ENCODE measurements at regions not wholly inside any gene's neighbourhood (a gene's known extent, or its start where the extent isn't known, plus 50 kb on each side); places are given as distances from the start of the nearest gene placed in this dataset.

DNA sequence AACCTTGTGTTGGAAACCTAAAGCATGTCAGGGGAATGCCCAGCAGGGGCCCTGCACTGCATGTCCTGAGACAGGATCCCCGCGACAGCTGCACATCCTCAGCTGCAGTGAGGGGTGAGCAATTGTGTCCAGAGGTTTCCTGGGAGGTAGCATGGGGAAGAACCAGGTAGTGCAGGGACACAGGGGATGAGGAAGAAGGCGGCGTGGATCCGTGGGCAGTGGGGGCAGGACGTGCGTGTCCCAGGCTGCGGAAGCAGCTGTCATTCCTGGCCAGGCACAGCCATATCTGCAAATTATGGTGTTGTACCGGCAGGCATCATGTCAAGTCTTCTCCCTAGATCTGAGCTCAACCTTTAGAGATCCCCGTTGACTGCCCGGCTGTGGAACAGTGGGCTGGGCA lies 238.2 kb upstream of the MYT1L start:
- DNase-seq (ENCODE audit: low read depth), result no peak

DNA sequence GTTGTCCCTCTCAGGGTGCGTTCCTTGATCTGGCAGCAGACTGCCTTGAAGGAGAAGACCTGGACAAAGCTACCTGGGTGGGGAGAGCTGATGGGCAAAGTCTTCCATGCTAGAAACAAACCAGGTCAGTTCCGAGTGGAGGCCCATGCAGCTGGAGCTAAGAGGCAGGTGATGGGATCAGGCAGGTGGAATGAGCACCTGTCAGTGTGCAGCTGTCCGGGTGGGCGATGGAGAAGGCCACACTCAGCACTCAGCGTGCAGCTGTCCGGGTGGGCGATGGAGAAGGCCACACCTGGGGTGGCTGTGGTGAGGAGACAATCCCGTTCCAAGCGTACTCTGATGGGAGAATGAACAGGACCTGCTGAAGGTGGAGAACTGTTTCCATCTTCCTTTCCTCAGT lies 237.3 kb upstream of the MYT1L start:
- no peak for DNase-seq (ENCODE audit: low read depth)

DNA sequence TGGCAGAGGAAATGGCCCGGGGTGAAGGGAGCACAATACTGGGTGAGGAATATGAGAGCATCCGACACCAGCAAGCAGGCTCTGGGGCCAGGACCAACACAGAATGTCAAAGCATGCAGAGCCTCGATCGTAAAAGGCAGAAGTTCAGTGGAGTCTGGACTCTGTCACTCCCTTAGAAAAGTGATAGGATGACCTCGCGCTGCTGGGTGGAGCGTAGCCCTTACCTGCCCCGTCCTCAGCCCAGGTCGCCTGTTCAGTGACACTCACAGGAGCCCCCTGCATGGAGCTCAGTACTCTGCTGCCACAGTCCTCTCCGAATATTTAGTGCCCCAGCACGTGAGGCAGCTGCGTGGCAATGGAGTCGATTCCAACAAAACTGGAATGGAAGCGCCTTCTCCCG lies 236.7 kb upstream of the MYT1L start:
- no peak for DNase-seq (ENCODE audit: low read depth)

DNA sequence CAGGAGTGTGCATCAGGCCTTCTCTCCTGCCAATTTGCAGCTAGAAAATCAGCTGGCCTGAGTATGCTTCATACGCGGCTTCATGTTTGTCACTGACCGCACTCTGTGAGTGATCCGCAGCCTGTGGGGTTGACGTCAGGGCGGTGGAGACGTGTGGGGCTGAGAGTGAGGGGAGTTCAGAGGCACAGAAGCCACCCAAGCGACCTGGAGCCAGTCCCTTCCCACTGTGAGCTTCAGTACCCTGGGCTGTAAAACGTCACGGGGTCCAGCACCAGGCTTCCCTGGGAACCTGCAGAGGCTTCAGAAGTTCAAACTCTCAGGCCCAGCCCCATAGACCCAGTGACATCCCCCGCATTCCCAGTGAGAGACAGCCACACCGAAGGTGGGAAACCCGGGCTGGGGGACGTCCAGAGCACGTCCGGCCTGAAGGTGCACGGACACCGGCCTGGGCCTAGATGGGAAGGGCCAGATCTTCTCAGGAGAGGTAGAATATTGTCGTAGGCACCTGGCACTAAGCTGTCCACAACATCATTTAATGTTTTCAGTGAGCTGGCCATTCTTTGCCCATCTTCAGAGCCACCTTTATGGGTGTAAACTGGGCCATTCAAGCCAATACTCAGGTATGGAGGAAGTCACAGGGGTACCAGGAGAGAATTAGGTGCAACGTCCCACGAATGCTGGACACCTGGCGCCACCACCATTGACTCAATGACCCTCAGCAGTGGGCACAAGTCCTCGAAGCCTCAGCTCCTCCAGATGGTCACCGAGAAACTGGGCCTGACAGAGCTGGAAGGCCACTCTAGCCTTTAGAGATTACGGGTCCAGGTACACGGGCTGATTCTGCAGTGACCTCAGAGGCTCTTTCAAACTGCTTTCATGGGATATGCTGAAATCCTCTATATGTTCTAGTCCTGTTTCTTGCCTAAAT lies 235.6 kb upstream of the MYT1L start:
- no peak for DNase-seq (ENCODE audit: low read depth)

DNA sequence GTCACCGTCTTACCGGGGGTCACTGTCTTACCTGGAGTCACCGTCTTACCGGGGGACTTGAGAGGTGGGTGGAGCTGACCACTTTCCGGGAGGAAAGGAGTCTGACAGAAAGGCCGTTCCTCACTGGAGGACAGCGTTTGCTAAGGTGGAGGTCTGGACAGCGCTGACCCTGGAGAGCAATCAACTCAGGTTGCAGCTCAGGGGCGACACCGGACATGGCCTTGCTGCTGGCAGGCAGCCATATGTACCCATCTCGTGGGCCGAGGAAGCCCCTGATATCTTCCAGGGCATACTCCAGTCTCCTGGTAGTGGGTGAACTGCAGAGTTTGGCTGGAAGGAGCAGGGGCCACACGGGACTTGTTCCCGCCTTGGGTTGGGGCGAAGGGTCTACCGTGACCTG lies 234.6 kb upstream of the MYT1L start:
- no peak for DNase-seq (ENCODE audit: low read depth)

DNA sequence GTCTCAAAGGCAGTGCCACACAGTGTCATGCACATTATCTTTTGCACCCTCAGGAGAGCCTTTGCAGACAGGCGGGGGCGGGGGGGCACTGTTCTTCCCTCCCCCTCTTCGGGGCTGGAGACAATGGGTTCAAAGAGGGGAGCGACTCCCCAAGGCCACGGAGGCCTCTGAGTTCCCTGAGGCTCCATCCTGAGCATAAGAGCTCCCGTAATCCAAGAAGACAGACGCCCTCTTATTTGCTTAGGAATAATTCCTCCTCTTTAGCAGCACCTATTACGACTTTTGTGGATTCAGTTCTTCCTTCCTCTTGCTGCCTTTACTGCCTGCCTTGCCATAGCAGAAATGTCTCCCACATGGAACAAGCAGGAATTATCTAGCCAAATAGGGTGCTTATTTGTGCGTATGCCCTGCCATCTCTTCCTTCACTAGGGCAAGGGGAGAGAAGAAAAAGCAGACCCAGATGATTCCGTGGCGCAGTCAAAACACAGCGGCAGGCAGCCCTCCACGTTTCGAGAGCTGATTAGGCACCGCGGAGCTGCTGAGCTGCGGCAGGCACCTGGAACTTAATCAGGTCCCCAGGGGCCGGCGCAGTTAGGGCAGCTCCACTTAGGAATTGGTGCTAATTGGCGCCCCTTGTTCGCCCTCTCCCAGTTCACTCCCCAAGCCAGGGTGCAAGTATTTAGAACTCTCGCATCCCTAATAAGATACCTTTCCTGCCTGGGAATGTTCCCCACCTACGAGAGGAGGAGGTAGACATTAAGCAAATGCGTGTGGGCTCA lies 233.4 kb upstream of the MYT1L start:
- no peak for DNase-seq (ENCODE audit: low read depth)

DNA sequence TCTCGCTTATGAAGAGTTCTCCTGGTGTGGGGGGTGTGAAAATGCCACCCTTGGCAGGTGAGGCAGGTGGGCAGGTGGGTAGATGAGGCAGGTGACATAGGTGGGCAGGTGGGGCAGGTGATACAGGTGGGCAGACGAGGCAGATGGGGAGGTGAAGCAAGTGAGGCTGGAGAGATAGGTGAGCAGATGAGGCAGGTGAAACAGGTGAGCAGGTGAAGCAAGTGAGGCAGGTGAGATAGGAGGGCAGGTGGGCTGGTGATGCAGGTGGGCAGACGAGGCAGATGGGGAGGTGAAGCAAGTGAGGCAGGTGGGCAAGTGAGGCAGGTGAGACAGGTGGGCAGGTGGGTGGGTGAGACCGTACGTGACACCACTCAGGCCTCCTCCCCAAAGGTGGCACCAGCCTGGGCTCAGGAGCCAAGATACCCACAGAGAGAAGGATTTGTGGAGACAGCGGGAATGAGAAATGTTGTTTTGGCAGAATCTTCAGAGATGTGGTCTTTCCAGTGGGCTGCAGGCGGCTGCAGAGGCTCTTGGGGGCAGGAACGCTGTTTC lies 232.3 kb upstream of the MYT1L start:
- no peak for DNase-seq (ENCODE audit: low read depth)

DNA sequence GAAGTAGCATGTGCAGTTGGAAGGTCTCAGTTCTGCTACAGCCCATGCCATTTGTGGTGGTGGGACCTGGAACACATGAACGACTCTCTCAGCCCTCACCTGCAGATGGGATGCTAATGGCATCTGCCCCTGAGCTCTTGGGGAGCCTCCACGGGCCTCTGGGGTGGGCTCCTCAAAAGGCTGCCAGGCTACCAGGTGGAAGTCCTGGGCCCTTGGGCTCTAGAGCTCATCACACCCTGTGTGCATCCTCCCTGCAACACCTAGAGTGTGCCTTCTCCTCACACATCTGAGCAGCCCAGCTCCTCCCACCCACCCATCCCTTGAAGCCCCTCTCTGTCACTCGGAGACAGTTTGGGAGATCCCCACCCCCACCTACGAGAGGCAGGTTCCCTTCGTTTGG lies 231.8 kb upstream of the MYT1L start:
- no peak for DNase-seq (ENCODE audit: low read depth)

DNA sequence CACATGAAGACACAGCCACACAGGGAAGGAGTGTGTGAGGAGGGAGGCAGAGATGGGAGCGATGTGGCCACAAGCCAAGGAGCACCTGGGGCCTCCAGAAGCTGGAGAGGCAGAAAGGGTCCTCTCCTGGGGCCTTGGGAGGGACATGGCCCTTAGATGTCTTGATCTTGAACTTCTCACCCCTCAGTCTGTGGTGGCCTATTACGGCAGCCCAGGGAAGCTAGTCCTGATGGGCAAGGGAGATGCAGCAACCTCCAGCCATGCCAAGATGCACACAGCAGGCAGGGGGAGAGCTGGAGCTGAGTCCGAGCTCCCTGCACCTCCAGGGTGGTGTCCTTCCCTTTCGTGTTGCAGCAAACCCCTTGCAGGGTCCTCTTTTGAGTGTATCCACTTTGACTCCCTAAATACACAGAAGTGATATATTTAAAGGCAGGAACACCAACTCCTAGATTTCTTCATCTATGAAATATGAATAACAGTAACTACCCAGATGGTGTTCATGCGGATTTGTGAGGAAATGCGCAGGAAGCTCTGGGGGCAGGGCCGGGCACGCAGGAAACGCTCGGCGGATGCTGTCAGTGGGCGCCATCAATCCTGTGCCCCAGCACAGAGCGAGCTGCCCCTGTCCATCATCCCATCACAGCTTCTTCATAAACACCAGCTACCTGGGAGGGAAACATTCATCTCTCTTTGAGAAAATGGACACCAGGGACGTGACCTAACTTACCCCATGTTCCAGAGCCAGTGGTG lies 230.4 kb upstream of the MYT1L start:
- DNase-seq (ENCODE audit: low read depth), result no peak

DNA sequence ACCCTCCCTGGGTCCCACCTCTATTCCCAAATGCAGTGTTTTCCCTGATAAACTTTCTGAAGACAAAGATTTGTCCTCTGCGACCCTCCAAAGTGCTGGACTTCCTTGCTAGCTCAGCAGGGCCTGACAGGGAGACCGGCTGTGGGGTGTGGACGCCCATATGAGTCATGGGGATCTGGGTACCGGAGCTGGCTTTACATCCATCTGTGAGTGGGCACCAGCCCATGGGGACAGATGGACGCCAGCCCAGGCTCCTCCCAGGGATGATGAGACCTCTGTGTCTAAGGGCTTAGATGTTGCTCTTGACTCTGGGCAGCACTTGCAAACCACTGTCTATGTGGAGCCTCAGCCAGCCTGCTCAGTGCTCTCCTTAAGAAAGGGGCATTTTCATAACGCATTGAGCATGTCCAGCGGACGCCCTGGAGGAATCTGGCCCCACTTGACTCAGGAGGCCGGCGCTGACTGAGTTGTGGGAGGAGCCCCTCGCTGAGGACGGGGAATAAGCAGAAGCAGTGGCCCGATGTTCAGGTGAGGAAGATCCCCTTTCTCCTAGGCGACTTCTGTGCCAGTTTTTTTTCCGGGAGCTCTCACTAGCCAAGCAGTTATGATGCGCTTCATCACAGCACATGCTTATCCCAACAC lies 229.4 kb upstream of the MYT1L start:
- no peak for DNase-seq (ENCODE audit: low read depth)

DNA sequence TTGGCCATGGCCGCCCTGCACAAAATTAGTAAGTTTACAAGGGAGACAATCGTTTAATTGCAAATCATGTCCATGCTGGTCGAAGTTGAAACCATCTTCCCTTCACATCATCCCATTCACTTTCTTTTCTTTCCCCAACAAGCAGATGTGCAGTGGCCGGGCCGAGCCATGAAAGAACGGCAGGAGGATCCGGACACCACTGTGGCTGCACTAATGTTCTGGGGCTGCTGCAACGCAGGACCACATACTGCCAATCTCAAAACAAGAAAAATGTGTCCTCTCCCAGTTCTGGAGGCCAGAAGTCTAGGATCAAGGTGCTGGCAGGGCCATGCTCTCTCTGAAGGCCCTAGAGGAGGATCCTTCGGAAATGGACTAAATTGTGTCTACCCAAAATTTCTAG lies 227.4 kb upstream of the MYT1L start:
- DNase-seq (ENCODE audit: low read depth), result no peak

DNA sequence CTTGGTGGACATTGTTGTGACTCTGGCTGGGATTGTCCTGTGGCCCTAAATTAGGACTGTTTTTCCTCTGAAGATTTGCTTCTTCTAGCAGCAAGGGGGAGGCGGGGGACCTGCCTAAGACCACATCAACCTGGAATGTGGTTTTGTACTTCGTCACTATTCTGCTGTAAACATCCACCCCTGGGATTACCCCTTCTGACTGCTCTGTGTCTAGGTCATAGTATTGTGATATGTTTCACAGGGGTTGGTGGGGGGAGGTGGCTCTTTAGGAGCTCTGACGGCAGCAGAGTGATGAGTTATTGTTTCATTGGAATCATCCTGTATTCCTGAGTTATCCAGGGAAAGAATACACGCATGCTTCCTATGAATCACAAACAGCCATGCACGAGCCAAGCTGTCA lies 226.4 kb upstream of the MYT1L start:
- no peak for DNase-seq (ENCODE audit: low read depth)

DNA sequence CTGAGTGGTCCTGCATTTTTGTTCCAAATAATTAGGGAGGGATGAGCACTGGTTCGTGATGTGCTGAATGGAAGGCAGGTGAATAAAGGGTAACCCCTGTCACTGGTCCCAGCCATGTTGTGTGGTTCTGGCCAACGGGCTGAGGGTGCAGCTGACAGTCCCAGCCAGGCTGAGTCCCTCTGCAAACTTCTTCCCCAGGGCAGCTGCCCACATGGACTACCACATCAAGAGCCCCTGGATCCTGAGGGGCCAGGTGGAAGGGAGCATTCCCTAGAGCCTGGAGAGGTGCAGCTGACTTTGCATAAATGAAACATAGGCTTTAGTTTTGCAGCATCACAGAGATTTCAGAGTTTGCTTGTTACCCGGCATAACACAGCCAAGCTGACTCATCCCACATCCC lies 219.8 kb upstream of the MYT1L start:
- no peak for DNase-seq (ENCODE audit: low read depth)

DNA sequence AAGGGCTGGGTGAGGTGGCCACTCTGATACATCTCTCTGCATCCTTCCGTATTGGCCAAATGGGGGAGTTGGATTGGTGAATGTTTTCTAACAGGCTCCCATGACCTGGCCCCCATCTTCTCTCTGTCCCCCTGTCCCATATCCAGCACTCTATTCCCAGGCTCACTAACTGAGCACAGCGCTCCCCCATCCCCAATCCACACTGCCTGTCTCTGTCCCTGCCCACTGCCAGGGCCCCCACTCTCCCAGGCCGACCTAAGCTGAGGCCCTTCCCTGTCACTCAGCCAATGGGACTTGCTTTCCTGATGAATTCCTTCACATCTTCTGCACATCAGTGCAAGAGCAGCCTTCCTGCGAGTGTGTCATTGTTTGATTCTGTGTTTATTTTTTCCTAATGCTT lies 216.8 kb upstream of the MYT1L start:
- DNase-seq (ENCODE audit: low read depth), result no peak

DNA sequence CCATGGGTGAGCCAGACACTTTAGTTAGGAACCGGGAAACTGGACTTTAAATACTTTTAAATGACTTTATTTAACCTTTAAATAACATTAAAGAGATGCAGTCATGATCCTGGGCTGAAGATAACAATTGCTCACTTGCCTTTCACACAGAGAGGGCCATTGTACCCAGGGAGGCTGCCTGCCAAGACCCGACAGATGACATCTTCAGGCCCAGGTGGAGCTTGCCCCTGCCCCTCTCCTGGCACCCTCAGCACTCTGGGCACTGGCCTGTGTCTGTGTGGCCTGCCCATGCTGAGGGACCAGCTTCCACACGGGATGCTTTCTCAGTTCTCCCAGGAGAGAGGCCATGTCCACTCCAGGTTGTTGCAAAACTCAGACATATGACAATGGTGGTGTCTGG lies 216.4 kb upstream of the MYT1L start:
- DNase-seq (ENCODE audit: low read depth), result no peak

DNA sequence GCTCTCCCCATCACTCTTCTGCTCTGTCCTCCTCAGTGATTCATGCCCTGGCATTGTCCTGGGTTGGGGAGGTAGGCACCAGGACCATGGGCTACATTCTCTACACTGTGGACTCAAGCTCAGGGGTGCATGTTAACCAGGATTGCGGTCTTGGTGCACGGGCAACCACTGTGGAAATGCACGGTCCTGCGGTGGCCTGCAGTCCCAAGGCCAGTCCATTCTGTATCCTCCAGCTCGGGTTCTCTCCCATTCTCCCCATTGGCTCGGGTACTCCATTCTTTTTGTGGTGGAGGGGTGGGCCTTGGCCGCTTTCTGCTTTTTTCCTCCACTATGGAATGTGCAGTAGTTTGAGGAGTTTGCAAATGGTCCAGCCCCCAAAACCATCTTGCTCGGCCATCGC lies 215.0 kb upstream of the MYT1L start:
- DNase-seq (ENCODE audit: low read depth), result no peak

DNA sequence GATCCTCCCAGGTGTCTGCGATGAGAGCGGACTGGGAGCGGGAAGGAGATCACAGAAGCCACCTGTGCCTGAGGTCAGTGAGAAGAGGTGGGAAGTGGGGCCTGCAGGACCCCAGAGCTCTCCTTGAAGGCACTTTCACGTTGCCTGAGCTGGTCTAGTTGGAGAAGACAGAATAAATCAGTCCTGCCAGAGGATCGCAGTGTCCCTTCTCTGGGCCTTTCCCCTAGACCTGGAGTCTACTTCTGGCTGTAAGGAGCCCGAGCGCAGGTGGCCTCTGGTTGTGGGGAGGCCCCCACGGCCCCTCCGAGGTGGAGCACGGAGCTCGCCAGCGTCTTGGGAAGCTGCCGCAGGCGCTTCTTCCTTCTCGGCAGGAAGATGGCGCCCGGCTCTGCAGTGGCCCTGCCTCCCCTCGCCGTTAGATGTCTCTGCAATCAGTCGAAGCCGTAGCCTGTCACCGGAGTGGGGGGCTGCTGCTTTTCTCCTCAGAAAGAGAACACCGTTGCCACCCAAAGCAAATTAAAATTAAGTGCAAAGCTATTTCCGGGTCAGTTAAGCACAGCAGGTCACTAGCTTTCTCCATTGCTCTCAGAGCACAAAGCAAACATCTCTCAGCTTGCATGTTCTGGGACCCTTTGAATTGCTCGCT lies 212.0 kb upstream of the MYT1L start:
- no peak for DNase-seq (ENCODE audit: low read depth)

DNA sequence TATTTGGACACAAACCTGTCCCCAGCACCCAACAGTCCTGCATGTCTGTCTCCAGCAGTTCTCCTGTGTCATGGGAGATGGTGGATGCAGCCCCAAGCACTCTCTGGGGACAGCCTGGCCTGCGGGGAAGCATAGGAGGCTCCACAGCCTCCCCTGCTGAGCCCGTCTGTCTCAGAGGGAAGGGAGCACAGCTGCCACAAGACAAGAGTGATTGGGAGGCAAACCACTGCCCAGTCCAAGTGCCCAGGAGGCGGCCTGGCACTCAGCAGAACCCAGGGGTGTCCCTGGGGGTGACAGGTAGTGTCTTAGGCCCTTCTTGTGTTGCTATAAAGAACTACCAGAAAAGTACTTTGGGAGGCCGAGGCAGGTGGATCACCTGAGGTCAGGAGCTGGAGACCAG lies 211.2 kb upstream of the MYT1L start:
- DNase-seq (ENCODE audit: low read depth), result no peak

DNA sequence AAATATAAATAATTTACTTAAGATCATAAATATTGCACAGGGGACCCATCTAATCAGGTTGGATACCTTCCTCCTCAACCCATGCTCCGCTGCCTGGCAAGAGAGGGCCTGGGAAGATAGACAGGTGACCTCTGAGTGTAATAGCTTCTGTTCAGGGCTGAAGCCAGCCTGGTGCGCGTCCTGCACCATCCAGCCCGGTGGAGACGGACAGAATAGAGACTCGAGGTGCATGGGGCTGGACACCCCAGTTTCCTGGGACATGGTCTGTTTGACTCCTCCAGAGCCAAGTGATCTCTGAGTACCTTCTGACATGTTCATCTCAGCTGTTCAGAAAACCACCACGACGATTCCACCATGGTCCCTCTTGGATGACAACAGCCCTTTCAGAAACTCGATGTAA lies 209.3 kb upstream of the MYT1L start:
- no peak for DNase-seq (ENCODE audit: low read depth)

DNA sequence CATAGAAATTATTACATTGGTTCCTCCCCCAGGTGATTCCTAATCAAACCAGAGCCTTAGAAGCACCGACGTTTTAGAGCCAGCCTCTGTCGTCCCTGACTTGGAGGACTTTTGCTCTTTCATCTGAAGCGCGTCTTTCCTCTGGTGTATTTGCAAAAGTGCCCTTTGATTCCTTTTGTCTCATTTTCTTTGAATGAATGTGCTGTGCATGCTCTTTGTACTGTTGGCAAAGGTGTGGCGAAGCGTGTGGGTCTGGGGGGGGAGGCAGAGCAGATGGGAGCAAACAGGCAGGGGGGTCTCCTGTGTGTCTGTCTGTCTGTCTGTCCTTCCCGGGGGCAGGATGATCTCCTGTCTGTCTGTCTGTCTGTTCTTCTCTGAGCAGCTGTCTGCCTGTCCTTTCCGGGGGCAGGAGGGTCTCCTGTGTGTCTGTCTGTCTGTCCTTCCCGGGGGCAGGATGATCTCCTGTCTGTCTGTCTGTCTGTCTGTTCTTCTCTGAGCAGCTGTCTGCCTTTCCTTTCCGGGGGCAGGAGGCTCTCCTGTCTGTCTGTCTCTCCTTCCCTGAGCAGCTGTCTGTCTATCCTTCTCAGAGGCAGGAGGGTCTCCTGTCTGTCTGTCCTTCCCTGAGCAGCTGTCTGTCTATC lies 205.5 kb upstream of the MYT1L start:
- DNase-seq (ENCODE audit: low read depth), result no peak

DNA sequence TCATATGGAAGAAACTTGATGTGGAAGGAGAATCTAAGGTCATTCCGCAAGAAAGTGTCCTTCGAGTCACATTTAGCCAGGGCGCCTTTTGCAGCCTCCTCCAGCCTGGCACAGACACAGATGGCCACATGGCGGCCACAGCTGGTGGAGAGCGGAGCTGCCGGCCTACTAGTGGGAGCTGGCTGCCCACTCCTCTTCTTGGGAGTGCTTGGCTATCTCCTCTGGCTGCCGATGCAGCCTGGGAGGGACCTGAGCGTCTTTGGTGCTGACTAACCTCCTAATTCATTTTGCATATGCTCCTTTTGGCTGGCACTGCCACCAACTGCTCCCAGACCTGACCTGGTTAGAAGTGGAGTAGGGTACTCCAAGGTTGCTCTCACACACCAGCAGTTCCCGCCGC lies 199.3 kb upstream of the MYT1L start:
- no peak for DNase-seq (ENCODE audit: low read depth)

All from GM04503 (cell line).